ENCODE measurements at regions not wholly inside any gene's neighbourhood (a gene's known extent, or its start where the extent isn't known, plus 50 kb on each side); places are given as distances from the start of the nearest gene placed in this dataset.

GRCh38 chr13:76745261-76746200, 140.7 kb downstream of the KCTD12 start:
- peak overlapping the region; percentile 67 for H3K27ac ChIP-seq (replicated peaks)
- peak; percentile 70 to 82 for DNase-seq (ENCODE audit: low read depth in 1 of 2, low spot score in 1 of 2)
- 0 out of 2 replicates have a peak overlapping the region, but pooled peaks have one; percentile 0 for H3K4me3 ChIP-seq (replicated peaks; ENCODE audit: insufficient read depth, low read length)

GRCh38 chr13:76741624-76742023, 144.6 kb downstream of the KCTD12 start:
- TF ChIP-seq GABPA (IDR thresholded peaks at IDR 0.05; ENCODE audit: low read depth) (no peak), POLR2AphosphoS5 (IDR thresholded peaks at IDR 0.05; ENCODE audit: low read depth) (no peak), SPI1 (IDR thresholded peaks at IDR 0.05; ENCODE audit: borderline replicate concordance, low read depth) (no peak)
- no peak for DNase-seq (ENCODE audit: low read depth in 1 of 2, low spot score in 1 of 2)

More at GRCh38 chr13:76745261-76746200, 140.7 kb downstream of the KCTD12 start:
- TF ChIP-seq GABPA (IDR thresholded peaks at IDR 0.05; ENCODE audit: low read depth) (0 out of 2 replicates have a peak, but pooled peaks have one; percentile 22), REST (IDR thresholded peaks at IDR 0.05; ENCODE audit: insufficient replicate concordance, low read depth) (no peak), POLR2AphosphoS5 (IDR thresholded peaks at IDR 0.05; ENCODE audit: low read depth) (0 out of 2 replicates have a peak, but pooled peaks have one; percentile 23), SPI1 (IDR thresholded peaks at IDR 0.05; ENCODE audit: borderline replicate concordance, low read depth) (peak; percentile 98)
- H3K27me3 ChIP-seq (ENCODE audit: insufficient read depth, poor library complexity, severe bottlenecking): no peaks in the 10 kb centered on the region

GRCh38 chr13:76741046-76741445, 145.2 kb downstream of the KCTD12 start:
- Histone ChIP-seq H3K27ac (replicated peaks) (no peak overlapping the region), H3K4me3 (replicated peaks; ENCODE audit: insufficient read depth, low read length) (no peak overlapping the region), H3K27me3 (ENCODE audit: insufficient read depth, poor library complexity, severe bottlenecking) (no peaks in the 10 kb centered on the region)
- no peak for TF ChIP-seq REST (IDR thresholded peaks at IDR 0.05; ENCODE audit: insufficient replicate concordance, low read depth)
- TF ChIP-seq SPI1 (IDR thresholded peaks at IDR 0.05; ENCODE audit: borderline replicate concordance, low read depth): no peak
- DNase-seq (ENCODE audit: low read depth in 1 of 2, low spot score in 1 of 2): no peak

More at GRCh38 chr13:76741624-76742023, 144.6 kb downstream of the KCTD12 start:
- Histone ChIP-seq H3K27ac (replicated peaks) (no peak overlapping the region), H3K4me3 (replicated peaks; ENCODE audit: insufficient read depth, low read length) (no peak overlapping the region), H3K27me3 (ENCODE audit: insufficient read depth, poor library complexity, severe bottlenecking) (no peaks in the 10 kb centered on the region)

GRCh38 chr13:76738616-76739015, 147.6 kb downstream of the KCTD12 start:
- no peak for DNase-seq (ENCODE audit: low read depth in 1 of 2, low spot score in 1 of 2)
- TF ChIP-seq REST (IDR thresholded peaks at IDR 0.05; ENCODE audit: insufficient replicate concordance, low read depth): no peak
- no peak for TF ChIP-seq CTCF (IDR thresholded peaks at IDR 0.05; ENCODE audit: insufficient read depth, low read length)
- TF ChIP-seq GABPA (IDR thresholded peaks at IDR 0.05; ENCODE audit: low read depth): no peak
- TF ChIP-seq POLR2AphosphoS5 (IDR thresholded peaks at IDR 0.05; ENCODE audit: low read depth): no peak
- no peak for TF ChIP-seq SPI1 (IDR thresholded peaks at IDR 0.05; ENCODE audit: borderline replicate concordance, low read depth)
- H3K27ac ChIP-seq (replicated peaks): no peak overlapping the region

More at GRCh38 chr13:76738616-76739015, 147.6 kb downstream of the KCTD12 start:
- H3K27me3 ChIP-seq (ENCODE audit: insufficient read depth, poor library complexity, severe bottlenecking): no peaks in the 10 kb centered on the region
- H3K4me3 ChIP-seq (replicated peaks; ENCODE audit: insufficient read depth, low read length): no peak overlapping the region
